Endodermal cell (in vitro differentiated cells): ENCODE measurements at regions not wholly inside any gene's neighbourhood (a gene's known extent, or its start where the extent isn't known, plus 50 kb on each side); places are given as distances from the start of the nearest gene placed in this dataset.
A peak's percentile ranks its signal among the peaks of the same experiment; 100 is the strongest.

Source experiments
- DNase-seq: peaks from one replicate; pipeline ENCODE4 v3.0.0-alpha.2; 2017
- H3K27ac ChIP-seq: 2 replicates; pipeline ENCODE4 v1.5.1; 2013; ENCODE audit warnings: mild to moderate bottlenecking, low read depth, low read length, moderate library complexity
- H3K27me3 ChIP-seq: 2 replicates; pipeline ENCODE4 v1.6.1; 2013; ENCODE audit warnings: mild to moderate bottlenecking, low read length, moderate library complexity; ENCODE audit not compliant: insufficient read depth, control insufficient read depth, poor library complexity, severe bottlenecking
- H3K36me3 ChIP-seq: 2 replicates; pipeline ENCODE4 v1.7.0; 2013; ENCODE audit warnings: mild to moderate bottlenecking, low read length, moderate library complexity; ENCODE audit not compliant: control insufficient read depth, insufficient read depth
- H3K4me1 ChIP-seq: one replicate; pipeline ENCODE4 v1.7.0; 2013; ENCODE audit warnings: low read length; ENCODE audit not compliant: control insufficient read depth, insufficient read depth
- H3K4me3 ChIP-seq: 2 replicates; pipeline ENCODE4 v1.5.1; 2013; ENCODE audit warnings: mild to moderate bottlenecking, low read length, moderate library complexity
- H3K9ac ChIP-seq: 2 replicates; pipeline ENCODE4 v1.6.1; 2013; ENCODE audit warnings: mild to moderate bottlenecking, low read length, moderate library complexity; ENCODE audit not compliant: poor library complexity, severe bottlenecking; ENCODE audit errors: extremely low read depth
- H3K9me3 ChIP-seq: 2 replicates; pipeline ENCODE4 v1.6.1; 2013; ENCODE audit warnings: mild to moderate bottlenecking, low read length, moderate library complexity; ENCODE audit not compliant: control insufficient read depth
- H3K27ac Mint-ChIP-seq: 2 replicates; pipeline ENCODE4 v1.8.0; 2020; ENCODE audit warnings: mixed read lengths
- H3K27me3 Mint-ChIP-seq: 2 replicates; pipeline ENCODE4 v1.8.0; 2021; ENCODE audit warnings: mild to moderate bottlenecking, mixed read lengths; ENCODE audit not compliant: insufficient read depth
- H3K36me3 Mint-ChIP-seq: 2 replicates; pipeline ENCODE4 v1.8.0; 2020; ENCODE audit warnings: low read depth, mixed read lengths
- H3K4me1 Mint-ChIP-seq: 2 replicates; pipeline ENCODE4 v1.8.0; 2020; ENCODE audit warnings: mixed read lengths
- H3K4me3 Mint-ChIP-seq: 2 replicates; pipeline ENCODE4 v1.8.0; 2020; ENCODE audit warnings: mild to moderate bottlenecking, moderate library complexity, mixed read lengths
- H3K9me3 Mint-ChIP-seq: 2 replicates; pipeline ENCODE4 v1.8.0; 2020; ENCODE audit warnings: mild to moderate bottlenecking, mixed read lengths
- CTCF ChIP-seq: fragments of 200-600 bp; sonication (generic); conservative IDR thresholded peaks from 2 replicates; pipeline ENCODE4 v1.5.0; 2021; ENCODE audit warnings: antibody characterized with exemption, mild to moderate bottlenecking
- WGBS, 2 experiments: methylation state at CpG; one replicate each; pipeline versions ENCODE4 v1.1.5 to v1.1.7; 2013; ENCODE audit warnings: missing lambda C conversion rate in 2 of 2, mixed read lengths in 1 of 2; ENCODE audit not compliant: insufficient coverage in 1 of 2, insufficient read length in 1 of 2; 5-methylcytosine and 5-hydroxymethylcytosine counted together

DNA sequence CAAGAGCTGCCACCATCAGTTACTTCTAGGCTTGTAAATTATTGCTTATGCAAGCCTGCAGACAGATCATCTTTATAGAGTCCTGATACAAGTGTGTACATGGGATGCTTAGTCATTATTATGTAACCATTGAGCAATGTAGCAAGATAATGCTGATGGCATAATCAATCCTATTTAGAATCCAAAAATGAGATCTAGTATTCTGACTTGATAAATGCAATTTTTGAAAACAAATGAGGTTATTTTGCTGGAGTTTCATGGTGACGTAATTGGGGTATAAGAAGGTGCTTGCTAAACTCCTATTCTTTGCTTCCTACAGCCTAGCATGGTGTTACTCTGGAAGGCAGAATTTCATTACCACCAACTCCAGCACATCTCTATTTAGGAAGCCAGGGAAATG, 801.7 kb upstream of the PRMT6 start:
- 93% methylated on average over 1 of the region's 1 CpG; no CpG with 5 or more reads in 1 of the 2 experiments for WGBS, 2 experiments
- Mint-ChIP-seq H3K4me1 (no peaks in the 10 kb centered on the region), H3K9me3 (no peaks in the 10 kb centered on the region), H3K27ac (no peak overlapping the region), H3K4me3 (no peak overlapping the region), H3K36me3 (no peaks in the 10 kb centered on the region), H3K27me3 (no peaks in the 10 kb centered on the region)
- H3K4me1 ChIP-seq: no peaks in the 10 kb centered on the region
- H3K9ac ChIP-seq: no peak overlapping the region
- no peaks in the 10 kb centered on the region for H3K27me3 ChIP-seq
- no peak for TF ChIP-seq CTCF
- no peaks in the 10 kb centered on the region for H3K9me3 ChIP-seq
- no peaks in the 10 kb centered on the region for H3K36me3 ChIP-seq
- no peak overlapping the region for H3K27ac ChIP-seq
- no peak for DNase-seq
- no peak overlapping the region for H3K4me3 ChIP-seq

DNA sequence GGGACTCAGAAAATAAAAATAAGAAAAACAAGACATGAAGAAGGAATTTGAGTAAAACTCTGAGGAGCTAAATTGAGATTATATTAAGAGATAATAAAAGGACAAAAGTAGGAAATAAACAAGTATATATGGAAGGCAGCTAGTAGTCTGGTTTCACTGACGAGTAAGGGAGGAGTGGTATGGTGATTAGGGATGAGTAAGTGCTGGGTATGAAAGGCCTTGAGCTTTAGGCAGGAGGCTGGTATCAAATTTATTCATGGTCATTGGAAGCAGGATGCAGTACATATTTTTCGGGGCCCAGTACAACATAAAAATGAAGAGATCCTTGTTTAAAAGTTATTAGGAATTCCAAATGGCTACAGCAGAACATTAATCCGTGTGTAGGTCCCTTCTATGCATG, 789.7 kb upstream of the PRMT6 start:
- Histone ChIP-seq H3K9ac (no peak overlapping the region), H3K4me1 (no peaks in the 10 kb centered on the region), H3K36me3 (no peaks in the 10 kb centered on the region), H3K9me3 (peaks cover 11% of the 10 kb centered on the region), H3K4me3 (no peak overlapping the region), H3K27ac (no peak overlapping the region), H3K27me3 (no peaks in the 10 kb centered on the region)
- no peaks in the 10 kb centered on the region for H3K9me3 Mint-ChIP-seq
- no peaks in the 10 kb centered on the region for H3K27me3 Mint-ChIP-seq
- H3K27ac Mint-ChIP-seq: no peak overlapping the region
- 67 to 75% methylated on average over 3 of the region's 3 CpGs for WGBS, 2 experiments
- H3K4me1 Mint-ChIP-seq: peaks cover 2% of the 10 kb centered on the region
- H3K4me3 Mint-ChIP-seq: no peak overlapping the region
- H3K36me3 Mint-ChIP-seq: no peaks in the 10 kb centered on the region
- DNase-seq: no peak
- no peak for TF ChIP-seq CTCF

- Histone ChIP-seq H3K36me3 (no peaks in the 10 kb centered on the region), H3K9ac (no peak overlapping the region), H3K27ac (no peak overlapping the region), H3K4me3 (no peak overlapping the region), H3K27me3 (no peaks in the 10 kb centered on the region), H3K4me1 (no peaks in the 10 kb centered on the region), H3K9me3 (peaks cover 11% of the 10 kb centered on the region)
- Mint-ChIP-seq H3K4me1 (peaks cover 2% of the 10 kb centered on the region), H3K9me3 (no peaks in the 10 kb centered on the region), H3K27me3 (no peaks in the 10 kb centered on the region), H3K27ac (no peak overlapping the region), H3K36me3 (no peaks in the 10 kb centered on the region), H3K4me3 (no peak overlapping the region)
- peak; percentile 50 for TF ChIP-seq CTCF
- DNase-seq: no peak
- 62 to 87% methylated on average over 5 of the region's 5 CpGs for WGBS, 2 experiments
Measured at GRCh38 chr1:106268070-106268469, 788.4 kb upstream of the PRMT6 start.
